GM12873 (cell line): ENCODE measurements at regions not wholly inside any gene's neighbourhood (a gene's known extent, or its start where the extent isn't known, plus 50 kb on each side); places are given as distances from the start of the nearest gene placed in this dataset.

Experiments used
- CTCF ChIP-seq: IDR thresholded peaks from 2 replicates; pipeline ENCODE4 v1.5.1; 2012; ENCODE audit warnings: low read depth, mild to moderate bottlenecking, moderate library complexity, low read length, control low read depth; ENCODE audit not compliant: insufficient read depth; ENCODE audit errors: missing control alignments

- no peak for TF ChIP-seq CTCF
These were observed 497.5 kb upstream of the RGMB start for GRCh38 chr5:98275980-98276379.

GRCh38 chr5:98282521-98282920, 490.9 kb upstream of the RGMB start:
- no peak for TF ChIP-seq CTCF

GRCh38 chr5:98292496-98292895, 481.0 kb upstream of the RGMB start:
- TF ChIP-seq CTCF, result no peak

- TF ChIP-seq CTCF, result no peak
These were observed 477.0 kb upstream of the RGMB start for GRCh38 chr5:98296426-98296825.

GRCh38 chr5:98299435-98299834, 474.0 kb upstream of the RGMB start:
- TF ChIP-seq CTCF, result no peak

GRCh38 chr5:98301547-98301946, 471.9 kb upstream of the RGMB start:
- TF ChIP-seq CTCF, result no peak

GRCh38 chr5:98307811-98308210, 465.7 kb upstream of the RGMB start:
- no peak for TF ChIP-seq CTCF
